ENCODE measurements at regions not wholly inside any gene's neighbourhood (a gene's known extent, or its start where the extent isn't known, plus 50 kb on each side); places are given as distances from the start of the nearest gene placed in this dataset.
"Not testable (repeated sequence)": the region's sequence is repeated elsewhere in the genome, so short reads cannot be mapped to it uniquely, and the experiment has no call there.

- DNase-seq (ENCODE audit: low spot score): no peak
These were observed 117.9 kb downstream of the GPCPD1 start for GRCh38 chr20:5492937-5493336.

GRCh38 chr20:5491455-5491854, 119.4 kb downstream of the GPCPD1 start:
- no peak for DNase-seq (ENCODE audit: low spot score)

GRCh38 chr20:5489601-5490000, 121.2 kb downstream of the GPCPD1 start:
- no peak for DNase-seq (ENCODE audit: low spot score)

GRCh38 chr20:5488823-5489222, 122.0 kb downstream of the GPCPD1 start:
- no peak for DNase-seq (ENCODE audit: low spot score)

- no peak for DNase-seq (ENCODE audit: low spot score)
These were observed 124.3 kb downstream of the GPCPD1 start for GRCh38 chr20:5486377-5487054.

GRCh38 chr20:5484926-5485325, 125.9 kb downstream of the GPCPD1 start:
- no peak for DNase-seq (ENCODE audit: low spot score)

GRCh38 chr20:5484346-5484745, 126.5 kb downstream of the GPCPD1 start:
- no peak for DNase-seq (ENCODE audit: low spot score)

GRCh38 chr20:5482791-5483190, 128.0 kb downstream of the GPCPD1 start:
- no peak for DNase-seq (ENCODE audit: low spot score)

- DNase-seq (ENCODE audit: low spot score): no peak
These were observed 128.9 kb downstream of the GPCPD1 start for GRCh38 chr20:5481872-5482271.

GRCh38 chr20:5480824-5481600, 129.8 kb downstream of the GPCPD1 start:
- DNase-seq (ENCODE audit: low spot score): no peak

- DNase-seq (ENCODE audit: low spot score): no peak
These were observed 135.9 kb downstream of the GPCPD1 start for GRCh38 chr20:5474646-5475550.

- DNase-seq (ENCODE audit: low spot score): not testable (repeated sequence)
These were observed 138.9 kb downstream of the GPCPD1 start for GRCh38 chr20:5471866-5472265.

GRCh38 chr20:5471368-5471767, 139.4 kb downstream of the GPCPD1 start:
- DNase-seq (ENCODE audit: low spot score): no peak

GRCh38 chr20:5470943-5471342, 139.9 kb downstream of the GPCPD1 start:
- DNase-seq (ENCODE audit: low spot score): no peak

- DNase-seq (ENCODE audit: low spot score): no peak
These were observed 140.3 kb downstream of the GPCPD1 start for GRCh38 chr20:5470458-5470857.

GRCh38 chr20:5469111-5469510, 141.7 kb downstream of the GPCPD1 start:
- DNase-seq (ENCODE audit: low spot score): no peak

- DNase-seq (ENCODE audit: low spot score): no peak
These were observed 143.7 kb downstream of the GPCPD1 start for GRCh38 chr20:5467086-5467485.

GRCh38 chr20:5465604-5465927, 145.2 kb downstream of the GPCPD1 start:
- DNase-seq (ENCODE audit: low spot score): no peak

- no peak for DNase-seq (ENCODE audit: low spot score)
These were observed 145.8 kb downstream of the GPCPD1 start for GRCh38 chr20:5464901-5465603.

GRCh38 chr20:5463007-5463686, 146.4 kb upstream of the PROKR2 start:
- DNase-seq (ENCODE audit: low spot score): no peak

GRCh38 chr20:5453745-5454144, 137.0 kb upstream of the PROKR2 start:
- not testable (repeated sequence) for DNase-seq (ENCODE audit: low spot score)
